ENCODE measurements at regions not wholly inside any gene's neighbourhood (a gene's known extent, or its start where the extent isn't known, plus 50 kb on each side); places are given as distances from the start of the nearest gene placed in this dataset.
A peak's percentile ranks its signal among the peaks of the same experiment; 100 is the strongest.
"Not testable (repeated sequence)": the region's sequence is repeated elsewhere in the genome, so short reads cannot be mapped to it uniquely, and the experiment has no call there.

- peak; percentile 1 for DNase-seq
- not testable (repeated sequence) for H3K4me3 ChIP-seq (ENCODE audit: insufficient read depth, low read depth, low read length); H3K27me3 ChIP-seq (ENCODE audit: control insufficient read depth, insufficient read depth, low read length); H3K36me3 ChIP-seq (replicated peaks; ENCODE audit: control insufficient read depth, insufficient read depth, low read length)
Observed at GRCh38 chrX:83954116-83954515, 93.2 kb downstream of the CYLC1 start.

- Histone ChIP-seq H3K27me3 (ENCODE audit: control insufficient read depth, insufficient read depth, low read length) (no peaks in the 10 kb centered on the region), H3K4me3 (ENCODE audit: insufficient read depth, low read depth, low read length) (no peak overlapping the region), H3K36me3 (replicated peaks; ENCODE audit: control insufficient read depth, insufficient read depth, low read length) (no peaks in the 10 kb centered on the region)
- no peak for DNase-seq
Observed at GRCh38 chrX:83966347-83966746, 105.4 kb downstream of the CYLC1 start.

GRCh38 chrX:83984961-83985360, 124.0 kb downstream of the CYLC1 start:
- Histone ChIP-seq H3K4me3 (ENCODE audit: insufficient read depth, low read depth, low read length) (no peak overlapping the region), H3K27me3 (ENCODE audit: control insufficient read depth, insufficient read depth, low read length) (no peaks in the 10 kb centered on the region), H3K36me3 (replicated peaks; ENCODE audit: control insufficient read depth, insufficient read depth, low read length) (no peaks in the 10 kb centered on the region)
- no peak for DNase-seq

- not testable (repeated sequence) for H3K4me3 ChIP-seq (ENCODE audit: insufficient read depth, low read depth, low read length); H3K36me3 ChIP-seq (replicated peaks; ENCODE audit: control insufficient read depth, insufficient read depth, low read length); DNase-seq; H3K27me3 ChIP-seq (ENCODE audit: control insufficient read depth, insufficient read depth, low read length)
Observed at GRCh38 chrX:83990178-83990577, 129.2 kb downstream of the CYLC1 start.

- Histone ChIP-seq H3K4me3 (ENCODE audit: insufficient read depth, low read depth, low read length) (no peak overlapping the region), H3K36me3 (replicated peaks; ENCODE audit: control insufficient read depth, insufficient read depth, low read length) (no peaks in the 10 kb centered on the region), H3K27me3 (ENCODE audit: control insufficient read depth, insufficient read depth, low read length) (no peaks in the 10 kb centered on the region)
- DNase-seq, result no peak
Observed at GRCh38 chrX:83997781-83998180, 136.8 kb downstream of the CYLC1 start.

All from H7 (cell line).